ENCODE measurements at regions not wholly inside any gene's neighbourhood (a gene's known extent, or its start where the extent isn't known, plus 50 kb on each side); places are given as distances from the start of the nearest gene placed in this dataset.

GRCh38 chr4:185893500-185893899 lies 81.5 kb upstream of the SORBS2 start:
- no peak for DNase-seq (ENCODE audit: low spot score)

DNA sequence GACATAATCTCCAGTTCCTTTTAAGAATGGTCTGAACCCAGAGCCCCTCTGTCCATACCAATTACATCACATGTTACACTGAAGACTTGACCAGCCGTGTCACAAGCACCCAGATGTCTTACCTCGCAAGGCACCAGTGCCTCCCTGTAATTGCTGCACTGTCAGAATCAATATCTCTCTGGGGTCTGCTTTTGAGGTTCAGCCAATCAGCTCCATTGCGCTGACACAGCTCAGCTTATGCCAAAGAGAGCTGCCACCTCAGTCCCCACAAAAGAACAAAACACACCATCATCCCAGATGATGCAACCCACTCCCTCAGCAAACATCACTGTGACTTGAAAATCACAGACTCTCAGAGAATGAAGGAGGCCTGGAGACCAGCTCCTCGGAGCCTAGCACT lies 82.5 kb upstream of the SORBS2 start:
- DNase-seq (ENCODE audit: low spot score): no peak

- DNase-seq (ENCODE audit: low spot score): no peak
Measured at GRCh38 chr4:185895351-185895750, 83.4 kb upstream of the SORBS2 start.

- DNase-seq (ENCODE audit: low spot score): no peak
Measured at GRCh38 chr4:185895866-185896265, 83.9 kb upstream of the SORBS2 start.

DNA sequence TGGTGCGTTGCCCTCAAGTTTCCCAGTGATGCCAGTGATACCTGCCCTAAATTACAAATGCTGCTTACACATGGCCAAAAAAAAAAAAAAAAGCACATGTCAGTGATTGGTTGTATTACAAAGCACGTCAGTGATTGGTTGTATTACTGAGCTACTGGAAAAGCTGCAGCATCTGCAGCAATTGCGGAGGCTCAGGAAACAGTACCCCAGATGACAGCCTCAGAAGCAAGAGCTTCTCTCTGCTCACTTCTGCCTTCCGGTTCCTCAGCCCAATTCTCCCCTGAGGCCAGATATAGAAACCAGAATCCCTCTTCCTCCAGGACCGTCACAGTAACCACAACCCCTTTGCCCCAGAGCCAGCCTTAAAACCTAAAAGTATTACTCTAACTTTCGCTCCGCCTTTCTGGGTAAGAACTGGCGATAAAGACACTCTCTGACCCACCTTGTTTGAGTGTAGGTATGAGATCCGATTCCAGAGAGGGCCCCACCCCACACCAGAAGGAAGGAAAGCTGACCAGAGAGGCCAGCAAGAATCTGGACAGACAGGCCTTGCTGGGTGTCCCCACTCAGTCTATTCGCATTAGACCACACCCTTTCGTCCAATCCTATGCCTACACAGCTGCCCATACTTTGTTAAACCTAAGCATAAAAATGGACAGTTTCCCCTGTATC lies 85.0 kb upstream of the SORBS2 start:
- DNase-seq (ENCODE audit: low spot score): peak; percentile 74

DNA sequence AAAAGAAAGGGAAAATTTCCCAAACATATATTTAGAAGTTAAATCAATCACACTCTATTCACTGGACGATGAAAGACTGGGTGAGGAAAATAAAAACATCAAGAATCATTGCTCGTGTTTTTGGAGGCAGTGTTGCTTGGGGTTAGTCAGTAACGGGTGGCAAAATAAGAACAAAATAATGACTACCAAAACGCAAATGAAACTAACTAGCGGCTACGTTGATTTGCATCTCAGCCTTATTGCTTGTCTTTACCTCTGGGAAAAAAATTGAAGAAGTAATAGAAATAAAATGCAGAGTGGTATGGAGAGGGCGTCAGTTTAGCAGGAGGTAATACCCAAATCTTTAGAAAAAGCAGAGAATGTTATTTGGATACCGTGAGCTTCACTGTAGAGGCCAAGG lies 86.4 kb upstream of the SORBS2 start:
- no peak for DNase-seq (ENCODE audit: low spot score)

- no peak for DNase-seq (ENCODE audit: low spot score)
Measured at GRCh38 chr4:185899833-185900232, 87.8 kb upstream of the SORBS2 start.

DNA sequence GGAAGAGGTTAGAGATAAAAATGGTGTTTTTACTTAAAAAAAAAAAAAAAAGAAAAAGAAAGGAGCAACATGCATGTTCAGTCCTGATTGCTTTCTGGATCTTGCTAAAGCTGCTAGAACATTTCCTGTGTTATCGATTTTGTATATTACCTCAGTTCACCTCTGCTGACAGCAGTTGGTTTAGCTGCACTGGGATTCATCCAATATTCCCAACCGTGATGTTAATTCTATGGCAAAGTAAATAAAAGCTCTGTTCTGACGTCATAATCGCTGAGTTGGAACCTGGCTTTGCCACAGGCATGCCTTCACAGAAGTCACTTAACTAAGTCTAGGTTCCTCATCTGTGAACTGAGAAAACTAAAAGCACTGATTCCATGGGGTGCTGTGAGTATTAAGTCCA lies 90.7 kb upstream of the SORBS2 start:
- DNase-seq (ENCODE audit: low spot score): no peak

- DNase-seq (ENCODE audit: low spot score): no peak
Measured at GRCh38 chr4:185903205-185903604, 91.2 kb upstream of the SORBS2 start.

GRCh38 chr4:185904381-185904780 lies 92.4 kb upstream of the SORBS2 start:
- DNase-seq (ENCODE audit: low spot score): no peak

- no peak for DNase-seq (ENCODE audit: low spot score)
Measured at GRCh38 chr4:185909972-185910371, 98.0 kb upstream of the SORBS2 start.

GRCh38 chr4:185911556-185912064 lies 99.6 kb upstream of the SORBS2 start:
- no peak for DNase-seq (ENCODE audit: low spot score)

GRCh38 chr4:185912779-185913178 lies 100.8 kb upstream of the SORBS2 start:
- no peak for DNase-seq (ENCODE audit: low spot score)

GRCh38 chr4:185914583-185915199 lies 102.7 kb upstream of the SORBS2 start:
- no peak for DNase-seq (ENCODE audit: low spot score)

DNA sequence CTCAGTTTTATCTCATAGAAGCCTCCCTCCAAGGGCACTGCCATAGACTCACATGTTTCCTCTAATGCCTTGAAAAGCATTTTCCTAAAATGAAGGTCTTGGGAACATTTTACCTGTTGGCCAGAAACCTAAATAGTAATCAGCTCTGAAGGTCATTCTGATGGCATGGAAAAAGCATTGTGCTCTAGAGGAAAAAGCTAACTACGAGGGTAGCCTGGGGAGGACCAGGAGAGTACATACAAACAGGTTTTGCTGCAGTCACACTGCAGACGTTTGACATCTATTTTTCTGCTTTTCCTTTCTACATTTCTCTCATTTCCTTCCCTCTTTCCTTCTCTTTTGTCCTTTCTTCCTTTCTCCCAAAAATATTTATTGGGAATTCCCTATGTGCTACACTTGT lies 103.3 kb upstream of the SORBS2 start:
- DNase-seq (ENCODE audit: low spot score): no peak

DNA sequence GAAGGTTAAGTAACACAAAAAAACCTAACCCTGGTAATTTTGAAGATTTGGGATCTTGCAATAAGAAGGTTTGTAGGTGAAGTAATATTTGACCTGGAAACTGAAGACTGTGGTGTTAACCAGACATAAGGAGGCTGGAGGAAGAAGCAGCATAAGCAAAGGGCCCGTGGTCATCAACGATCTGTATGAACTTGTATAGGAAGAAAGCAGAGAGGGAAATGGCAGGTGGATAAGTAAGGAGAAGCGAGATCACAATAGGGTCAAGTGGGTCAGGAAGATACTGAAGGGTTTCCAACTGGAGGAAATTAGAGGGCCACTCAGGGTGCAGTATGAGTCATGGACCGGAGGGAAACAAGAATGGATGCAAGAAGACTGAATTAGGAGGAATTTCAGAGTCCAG lies 103.8 kb upstream of the SORBS2 start:
- no peak for DNase-seq (ENCODE audit: low spot score)

GRCh38 chr4:185916231-185916630 lies 104.2 kb upstream of the SORBS2 start:
- DNase-seq (ENCODE audit: low spot score): no peak

DNA sequence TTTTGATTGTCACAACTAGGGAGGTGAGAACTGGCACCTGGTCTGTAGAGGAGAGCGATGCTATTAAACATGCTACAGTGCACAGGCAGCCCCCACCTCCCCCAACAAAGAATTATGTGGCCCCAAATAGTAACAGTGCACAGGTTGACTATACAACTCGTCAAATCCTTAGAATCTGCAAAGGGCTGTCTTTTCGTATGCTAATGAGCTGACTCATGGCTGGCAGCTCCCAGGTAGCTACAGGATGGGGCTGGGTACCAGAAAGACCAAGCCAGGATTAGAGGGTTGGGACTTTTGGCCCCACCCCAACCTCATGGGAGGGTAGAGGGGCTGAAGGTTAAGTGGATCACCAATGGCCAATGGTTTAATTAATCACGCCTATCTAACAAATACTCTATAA lies 104.7 kb upstream of the SORBS2 start:
- no peak for DNase-seq (ENCODE audit: low spot score)

GRCh38 chr4:185919107-185919506 lies 107.1 kb upstream of the SORBS2 start:
- no peak for DNase-seq (ENCODE audit: low spot score)

- DNase-seq (ENCODE audit: low spot score): no peak
Measured at GRCh38 chr4:185920171-185920570, 108.2 kb upstream of the SORBS2 start.

GRCh38 chr4:185920691-185921260 lies 108.8 kb upstream of the SORBS2 start:
- no peak for DNase-seq (ENCODE audit: low spot score)

GRCh38 chr4:185921583-185922555 lies 109.9 kb upstream of the SORBS2 start:
- no peak for DNase-seq (ENCODE audit: low spot score)

Measured in ureter (tissue), 1 donor.